Head of caudate nucleus (tissue), 42 donors: ENCODE measurements at regions not wholly inside any gene's neighbourhood (a gene's known extent, or its start where the extent isn't known, plus 50 kb on each side); places are given as distances from the start of the nearest gene placed in this dataset.

Experiments used
- DNase-seq, 42 donors: peaks; one replicate each; pipeline versions ENCODE4 v3.0.0 to v3.0.0-alpha.2; 2020 to 2021; ENCODE audit warnings: mixed read lengths in 7 of 42
- intact Hi-C: fragments of 100-400 bp; cut with DNase I; formaldehyde crosslinking; loops from one replicate; pipeline ENCODE4 v1.15.0; 2022

- intact Hi-C loops, result no loop called here
- no peak for DNase-seq
Observed at GRCh38 chr11:114758627-114759026, 80.3 kb downstream of the NXPE2 start.

- intact Hi-C loops, result no loop called here
- DNase-seq, result peak; percentile 12 to 78 (median 54)
Observed at GRCh38 chr11:114762408-114762807, 84.1 kb downstream of the NXPE2 start.

DNA sequence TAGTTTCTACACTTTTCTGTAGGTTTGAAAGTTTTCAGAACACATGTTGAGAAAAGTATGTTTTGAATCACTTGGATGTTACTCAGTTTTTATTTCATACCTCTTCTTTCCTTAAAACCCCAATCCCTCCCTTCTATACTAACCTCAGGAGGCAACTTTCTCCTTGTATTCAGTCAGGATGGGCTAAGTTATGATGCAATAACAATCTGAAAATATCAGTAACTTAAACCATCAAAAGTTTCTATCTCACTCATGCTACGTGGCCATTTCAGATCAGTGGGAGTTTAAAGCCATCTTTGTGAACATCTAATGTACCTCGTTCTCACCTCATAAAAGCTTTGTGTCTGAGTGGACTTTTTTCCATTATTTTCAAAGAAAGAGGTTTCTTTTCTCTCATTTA lies 86.2 kb downstream of the NXPE2 start:
- DNase-seq, result no peak
- intact Hi-C loops, result no loop called here

- no peak for DNase-seq
- intact Hi-C loops, result no loop called here
Observed at GRCh38 chr11:114771172-114771571, 92.8 kb downstream of the NXPE2 start.

DNA sequence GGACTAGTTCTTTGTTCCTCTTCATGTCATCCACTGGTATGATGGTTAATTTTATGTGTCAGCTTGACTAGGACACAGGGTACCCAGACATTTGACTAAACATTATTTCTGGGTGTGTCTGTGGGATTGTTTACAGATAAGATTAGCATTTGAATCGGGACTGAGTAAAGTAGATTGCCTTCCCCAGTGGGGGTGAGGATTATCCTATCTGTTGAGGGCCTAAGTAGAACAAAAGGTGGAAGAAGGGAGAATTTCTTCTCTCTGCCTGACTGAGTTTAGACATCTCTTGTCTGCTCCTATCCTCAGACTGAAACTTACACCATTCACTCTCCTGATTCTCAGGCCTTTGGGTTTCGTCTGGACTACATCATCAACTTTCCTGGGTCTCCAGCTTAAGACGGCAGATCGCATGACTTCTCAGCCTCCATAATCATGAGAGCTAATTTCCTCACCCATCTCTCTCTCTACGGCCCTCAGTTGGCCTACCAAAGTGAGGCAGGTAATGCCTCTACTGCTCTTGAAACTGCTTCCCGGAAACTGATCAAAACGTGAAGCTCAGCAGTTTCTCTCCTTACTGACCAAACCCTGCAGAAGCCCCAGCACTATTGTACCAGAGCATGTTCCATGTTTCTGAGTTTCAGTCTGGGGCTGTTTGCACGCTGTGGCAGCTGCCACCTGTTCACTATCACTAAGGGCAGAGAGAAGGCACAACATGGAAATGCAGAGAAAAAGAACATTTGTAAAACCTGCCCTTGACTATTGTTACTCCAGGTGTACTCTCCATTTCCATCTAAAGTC lies 95.4 kb downstream of the NXPE2 start:
- intact Hi-C loops, result no loop called here
- no peak for DNase-seq

GRCh38 chr11:114774599-114775361 lies 96.5 kb downstream of the NXPE2 start:
- peak; percentile 32 to 85 (median 66) for DNase-seq
- intact Hi-C loops, result no loop called here

GRCh38 chr11:114775875-114776621 lies 97.7 kb downstream of the NXPE2 start:
- intact Hi-C loops, result no loop called here
- no peak for DNase-seq

DNA sequence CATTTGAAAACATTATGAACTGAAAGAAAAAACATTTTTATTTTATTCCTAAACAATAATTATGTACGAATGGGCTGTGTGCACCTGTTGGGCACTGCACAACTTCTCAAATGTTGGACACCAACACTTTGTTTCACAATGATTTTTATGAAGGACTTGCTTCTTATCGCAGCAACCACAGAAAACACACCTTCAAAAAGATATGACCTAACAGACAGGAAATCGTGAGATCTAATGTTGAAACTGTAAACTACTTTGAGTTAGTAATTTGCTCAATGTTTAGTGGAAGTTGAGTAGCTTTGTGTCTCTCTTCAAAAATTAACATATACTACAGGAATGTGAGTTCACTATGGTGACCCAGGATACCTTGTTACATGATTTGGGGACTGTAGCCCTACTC lies 98.6 kb downstream of the NXPE2 start:
- DNase-seq, result no peak
- intact Hi-C loops, result no loop called here

- intact Hi-C loops, result no loop called here
Observed at GRCh38 chr11:114779189-114779588, 100.9 kb downstream of the NXPE2 start.

DNA sequence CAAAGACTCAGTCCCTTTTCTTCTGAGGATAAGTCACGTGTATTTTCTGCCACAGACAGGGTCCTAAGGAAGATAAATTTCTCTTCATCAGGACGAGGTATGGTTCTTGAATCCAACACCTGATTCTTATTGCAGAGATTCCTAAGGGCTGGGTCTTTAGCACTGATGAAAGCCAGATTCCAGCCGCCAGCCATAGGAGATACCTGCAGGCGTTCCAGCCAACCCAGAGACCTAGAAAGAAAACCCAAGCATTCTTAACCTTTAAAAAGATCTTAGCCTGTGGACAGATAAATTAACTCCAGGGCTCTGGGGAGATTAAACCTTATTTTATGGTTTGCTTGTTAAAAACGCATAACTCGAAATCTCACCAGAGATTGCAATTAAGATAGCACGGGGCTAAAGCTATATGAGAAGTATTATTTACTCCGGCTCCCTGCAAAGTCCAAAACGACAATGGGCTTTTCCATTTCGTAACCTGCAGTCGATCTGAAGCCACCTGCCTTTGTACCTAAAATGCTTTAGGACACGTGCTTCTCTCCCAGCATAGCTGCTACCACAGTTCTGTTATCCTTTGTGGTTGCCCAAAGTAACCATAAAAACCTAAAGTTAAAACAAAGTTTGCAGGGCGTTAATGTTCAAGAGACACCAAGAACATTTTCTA lies 104.5 kb downstream of the NXPE2 start:
- DNase-seq, result no peak
- intact Hi-C loops, result no loop called here

More at GRCh38 chr11:114779189-114779588, 100.9 kb downstream of the NXPE2 start:
- DNase-seq, result no peak

DNA sequence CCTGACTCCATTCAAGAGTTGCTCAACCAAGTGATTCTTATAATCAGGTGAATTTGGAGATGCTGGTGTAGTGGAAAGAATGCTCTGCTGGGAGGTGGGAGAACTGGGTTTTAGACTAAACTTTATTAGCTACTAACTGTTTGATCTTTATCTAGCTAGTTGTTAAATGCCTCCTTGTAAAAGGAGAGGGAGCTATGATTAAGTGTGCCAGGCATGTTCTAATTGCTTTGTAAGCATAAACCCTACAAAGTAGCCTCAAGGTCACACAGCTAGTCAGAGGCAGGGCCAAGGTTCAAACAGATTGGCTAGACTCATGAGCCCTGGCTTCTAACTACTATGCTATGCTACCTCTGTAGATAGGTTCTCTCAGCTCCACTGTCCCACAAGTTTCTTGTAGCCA lies 105.5 kb downstream of the NXPE2 start:
- intact Hi-C loops, result no loop called here

GRCh38 chr11:114784216-114784615 lies 105.9 kb downstream of the NXPE2 start:
- intact Hi-C loops, result no loop called here
- DNase-seq, result no peak

More for the DNA sequence above, 105.5 kb downstream of the NXPE2 start:
- no peak for DNase-seq

- intact Hi-C loops, result no loop called here
Observed at GRCh38 chr11:114784891-114785290, 106.6 kb downstream of the NXPE2 start.

DNA sequence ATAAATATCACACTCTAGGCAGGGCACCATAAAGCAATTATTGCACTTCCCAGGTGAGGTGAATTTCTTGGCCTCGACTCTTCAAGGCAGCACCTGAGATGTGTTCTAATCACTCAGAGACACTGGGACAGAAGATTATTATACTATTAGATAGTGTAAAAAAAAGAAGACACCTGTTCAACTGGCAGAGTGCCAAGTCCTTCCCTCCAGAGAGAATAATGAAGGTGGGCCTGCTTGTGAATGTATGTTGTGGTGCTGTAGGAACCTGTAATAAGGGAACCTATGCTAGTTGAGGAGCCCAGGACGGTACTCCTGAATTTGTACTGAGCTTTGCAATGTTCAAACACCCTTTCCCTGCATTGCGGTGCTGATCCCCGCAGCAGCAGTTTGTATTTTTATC lies 107.5 kb downstream of the NXPE2 start:
- no peak for DNase-seq
- intact Hi-C loops, result no loop called here

More at GRCh38 chr11:114784891-114785290, 106.6 kb downstream of the NXPE2 start:
- no peak for DNase-seq

DNA sequence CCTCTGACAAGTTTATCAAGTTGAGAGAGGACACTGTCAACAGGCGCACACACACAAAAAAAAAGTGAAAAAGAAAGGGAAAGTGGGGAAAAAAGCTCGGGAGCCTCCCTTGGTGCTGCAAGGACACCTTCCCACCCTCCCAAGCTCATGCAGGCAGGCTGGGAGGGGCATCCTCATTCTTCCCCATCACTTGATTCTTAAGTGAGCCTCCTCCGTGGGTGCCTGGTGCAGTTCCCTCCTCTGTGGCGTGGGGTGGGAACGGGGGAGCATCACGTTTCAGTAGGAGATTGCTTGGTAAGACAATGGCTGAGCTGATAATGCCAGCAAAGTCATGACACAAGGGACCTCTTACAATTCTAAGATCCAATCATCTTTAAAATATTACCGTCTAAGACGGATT lies 108.8 kb downstream of the NXPE2 start:
- intact Hi-C loops, result no loop called here

GRCh38 chr11:114790910-114791309 lies 112.6 kb downstream of the NXPE2 start:
- peak in 4 of 42 donors; percentile 11 to 48 (median 30) for DNase-seq
- intact Hi-C loops, result no loop called here

More for the DNA sequence above, 108.8 kb downstream of the NXPE2 start:
- peak in 16 of 42 donors; percentile 8 to 66 (median 30) for DNase-seq

- no peak for DNase-seq
- intact Hi-C loops, result no loop called here
Observed at GRCh38 chr11:114794048-114794684, 115.8 kb downstream of the NXPE2 start.

GRCh38 chr11:114796954-114797721 lies 118.8 kb downstream of the NXPE2 start:
- no peak for DNase-seq
- intact Hi-C loops, result no loop called here
